ENCODE measurements at regions not wholly inside any gene's neighbourhood (a gene's known extent, or its start where the extent isn't known, plus 50 kb on each side); places are given as distances from the start of the nearest gene placed in this dataset.

GRCh38 chr2:76252704-76253103, 542.0 kb upstream of the GCFC2 start:
- Histone ChIP-seq H3K4me3 (replicated peaks in 1 of 3; ENCODE audit: insufficient read depth in 1 of 3, low read depth in 2 of 3, low read length in 3 of 3) (no peak overlapping the region), H3K9ac (ENCODE audit: insufficient read depth, low read depth, low read length) (no peak overlapping the region), H4K20me1 (ENCODE audit: insufficient read depth, low read length) (no peaks in the 10 kb centered on the region), H3K9me3 (ENCODE audit: low read length) (no peaks in the 10 kb centered on the region), H2AFZ (ENCODE audit: low read length) (no peak overlapping the region), H3K36me3 (replicated peaks in 1 of 2; ENCODE audit: control insufficient read depth in 1 of 2, insufficient read depth in 2 of 2, low read length in 2 of 2) (no peaks in the 10 kb centered on the region), H3K4me2 (ENCODE audit: low read depth, low read length) (no peak overlapping the region), H3K4me1 (ENCODE audit: insufficient read depth, low read length) (0 out of 2 replicates have a peak, but pooled peaks cover 5% of the 10 kb centered on the region), H3K27ac (ENCODE audit: extremely low read length, insufficient read depth, low read length) (no peak overlapping the region), H3K27me3 (ENCODE audit: control insufficient read depth in 1 of 2, insufficient read depth in 2 of 2, low read length in 2 of 2) (no peaks in the 10 kb centered on the region), H3K79me2 (ENCODE audit: insufficient read depth, low read length) (no peaks in the 10 kb centered on the region)
- no peak for FAIRE-seq
- TF ChIP-seq, protein P1, sequence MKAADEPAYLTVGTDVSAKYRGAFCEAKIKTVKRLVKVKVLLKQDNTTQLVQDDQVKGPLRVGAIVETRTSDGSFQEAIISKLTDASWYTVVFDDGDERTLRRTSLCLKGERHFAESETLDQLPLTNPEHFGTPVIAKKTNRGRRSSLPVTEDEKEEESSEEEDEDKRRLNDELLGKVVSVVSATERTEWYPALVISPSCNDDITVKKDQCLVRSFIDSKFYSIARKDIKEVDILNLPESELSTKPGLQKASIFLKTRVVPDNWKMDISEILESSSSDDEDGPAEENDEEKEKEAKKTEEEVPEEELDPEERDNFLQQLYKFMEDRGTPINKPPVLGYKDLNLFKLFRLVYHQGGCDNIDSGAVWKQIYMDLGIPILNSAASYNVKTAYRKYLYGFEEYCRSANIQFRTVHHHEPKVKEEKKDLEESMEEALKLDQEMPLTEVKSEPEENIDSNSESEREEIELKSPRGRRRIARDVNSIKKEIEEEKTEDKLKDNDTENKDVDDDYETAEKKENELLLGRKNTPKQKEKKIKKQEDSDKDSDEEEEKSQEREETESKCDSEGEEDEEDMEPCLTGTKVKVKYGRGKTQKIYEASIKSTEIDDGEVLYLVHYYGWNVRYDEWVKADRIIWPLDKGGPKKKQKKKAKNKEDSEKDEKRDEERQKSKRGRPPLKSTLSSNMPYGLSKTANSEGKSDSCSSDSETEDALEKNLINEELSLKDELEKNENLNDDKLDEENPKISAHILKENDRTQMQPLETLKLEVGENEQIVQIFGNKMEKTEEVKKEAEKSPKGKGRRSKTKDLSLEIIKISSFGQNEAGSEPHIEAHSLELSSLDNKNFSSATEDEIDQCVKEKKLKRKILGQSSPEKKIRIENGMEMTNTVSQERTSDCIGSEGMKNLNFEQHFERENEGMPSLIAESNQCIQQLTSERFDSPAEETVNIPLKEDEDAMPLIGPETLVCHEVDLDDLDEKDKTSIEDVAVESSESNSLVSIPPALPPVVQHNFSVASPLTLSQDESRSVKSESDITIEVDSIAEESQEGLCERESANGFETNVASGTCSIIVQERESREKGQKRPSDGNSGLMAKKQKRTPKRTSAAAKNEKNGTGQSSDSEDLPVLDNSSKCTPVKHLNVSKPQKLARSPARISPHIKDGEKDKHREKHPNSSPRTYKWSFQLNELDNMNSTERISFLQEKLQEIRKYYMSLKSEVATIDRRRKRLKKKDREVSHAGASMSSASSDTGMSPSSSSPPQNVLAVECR (CRISPR knock-in tag; IDR thresholded peaks at IDR 0.05; ENCODE audit: borderline replicate concordance) = no peak
- no peak for TF ChIP-seq ZHX2 (IDR thresholded peaks at IDR 0.05; ENCODE audit: low read depth)
- TF ChIP-seq ZHX2 (CRISPR knock-in tag; IDR thresholded peaks at IDR 0.05; ENCODE audit: borderline replicate concordance) = no peak
- TF ChIP-seq NR2F6 (IDR thresholded peaks at IDR 0.05) = no peak
- no peak for TF ChIP-seq NR2F6 (CRISPR knock-in tag; IDR thresholded peaks at IDR 0.05)
- no peak for TF ChIP-seq RFXANK (CRISPR knock-in tag; IDR thresholded peaks at IDR 0.05)
- TF ChIP-seq PREB (CRISPR knock-in tag; IDR thresholded peaks at IDR 0.05) = no peak
- TF ChIP-seq ATF3 (CRISPR knock-in tag; IDR thresholded peaks at IDR 0.05) = no peak
- TF ChIP-seq CBX2 (IDR thresholded peaks at IDR 0.05; ENCODE audit: low read depth, low read length) = no peak
- TF ChIP-seq CBX2 (CRISPR knock-in tag; IDR thresholded peaks at IDR 0.05; ENCODE audit: low read depth) = no peak
- TF ChIP-seq KDM5A (IDR thresholded peaks at IDR 0.05; ENCODE audit: borderline replicate concordance, low read length) = no peak
- TF ChIP-seq MATR3 (CRISPR knock-in tag; IDR thresholded peaks at IDR 0.05) = no peak
- TF ChIP-seq ZNF33B (CRISPR knock-in tag; IDR thresholded peaks at IDR 0.05) = no peak
- 4% methylated on average over 1 of the region's 1 CpG for WGBS (ENCODE audit: low lambda C conversion rate)
- ChIA-PET CTCF (ENCODE audit: low intra/inter-chr PET ratio, low total read pairs) (no interaction called here), POLR2A (no interaction called here)
- in situ Hi-C loops (cut with HindIII; ENCODE audit: extremely low pct_ligation_motif_present, low pct_unique_long_range_greater_than_20kb) = no loop called here
- BruUV-seq (replicated peaks) = no TSS peak
- no peak for DNase-seq (ENCODE audit: low spot score)
- no peak for ATAC-seq
- intact Hi-C loops (cut with micrococcal nuclease; ENCODE audit: unreplicated experiment) = no loop called here
